SK-N-SH (cell line): ENCODE measurements at regions not wholly inside any gene's neighbourhood (a gene's known extent, or its start where the extent isn't known, plus 50 kb on each side); places are given as distances from the start of the nearest gene placed in this dataset.

ENCODE experiments used
- CTCF ChIA-PET: fragments of 300-600, 350-600 bp; formaldehyde crosslinking; extraction: SDS; loops from one replicate; lab custom pipeline; 2021; lab: Yijun Ruan, JAX
- POLR2A ChIA-PET: fragments of 350-600 bp; sonication (Branson Sonifier 250); formaldehyde crosslinking; extraction: SDS; loops from one replicate; lab custom pipeline; 2020; ENCODE audit warnings: antibody characterized with exemption, inconsistent platforms; lab: Yijun Ruan, JAX
- DNase-seq: peaks from one replicate; pipeline ENCODE4 v3.0.0; 2012
- H2AFZ ChIP-seq: fragments of 200-600 bp; sonication (generic); 2 replicates; pipeline ENCODE4 v1.8.1; 2016; ENCODE audit warnings: antibody characterized with exemption, mild to moderate bottlenecking, low read depth
- H3F3A ChIP-seq: fragments of 200-600 bp; sonication (generic); replicated peaks from 2 replicates; pipeline ENCODE3; 2016; ENCODE audit warnings: antibody characterized with exemption, mild to moderate bottlenecking; ENCODE audit not compliant: insufficient read depth
- H3K27ac ChIP-seq, 2 experiments: fragments of 200-500 bp in 1 of 2; fragments of 200-600 bp in 1 of 2; sonication (Bioruptor generic) in 1 of 2; sonication (generic), shearing (Covaris generic) in 1 of 2; 2 replicates each; pipeline versions ENCODE4 v1.5.1 to v1.6.1; 2014 to 2016; ENCODE audit warnings: low read depth in 2 of 2, inconsistent platforms in 1 of 2, low read length in 1 of 2, mild to moderate bottlenecking in 1 of 2, mixed read lengths in 1 of 2
- H3K27me3 ChIP-seq: fragments of 200-600 bp; sonication (generic), shearing (Covaris generic); 2 replicates; pipeline ENCODE4 v1.6.1; 2016; ENCODE audit warnings: mixed run types; ENCODE audit not compliant: insufficient read depth
- H3K36me3 ChIP-seq, 2 experiments: fragments of 200-500 bp in 1 of 2; fragments of 200-600 bp in 1 of 2; sonication (Bioruptor generic) in 1 of 2; sonication (generic) in 1 of 2; replicated peaks in 1 of 2; 2 replicates each; pipeline versions ENCODE3 to v1.5.1; 2014 to 2016; ENCODE audit warnings: low read length in 1 of 2, mild to moderate bottlenecking in 1 of 2; ENCODE audit not compliant: insufficient read depth in 2 of 2, control insufficient read depth in 1 of 2
- H3K4me1 ChIP-seq, 2 experiments: fragments of 200-500 bp in 1 of 2; fragments of 200-600 bp in 1 of 2; sonication (Bioruptor generic) in 1 of 2; sonication (generic), shearing (Covaris generic) in 1 of 2; 2 replicates each; pipeline versions ENCODE4 v1.5.1 to v1.6.1; 2014 to 2016; ENCODE audit warnings: low read depth in 1 of 2, low read length in 1 of 2, mixed run types in 1 of 2; ENCODE audit not compliant: insufficient read depth in 2 of 2, control insufficient read depth in 1 of 2
- H3K4me2 ChIP-seq: fragments of 200-600 bp; sonication (generic), shearing (Covaris generic); 2 replicates; pipeline ENCODE4 v1.6.1; 2017; ENCODE audit warnings: mixed run types
- H3K4me3 ChIP-seq, 2 experiments: fragments of 200-500 bp in 1 of 2; fragments of 200-600 bp in 1 of 2; sonication (Bioruptor generic) in 1 of 2; sonication (generic), shearing (Covaris generic) in 1 of 2; 2 replicates each; pipeline versions ENCODE4 v1.5.1 to v1.8.1; 2014 to 2016; ENCODE audit warnings: low read depth in 2 of 2, inconsistent platforms in 1 of 2, low read length in 1 of 2, mild to moderate bottlenecking in 1 of 2, mixed read lengths in 1 of 2, moderate library complexity in 1 of 2
- H3K79me2 ChIP-seq: fragments of 200-600 bp; sonication (generic); 2 replicates; pipeline ENCODE4 v1.8.1; 2017; ENCODE audit warnings: mild to moderate bottlenecking; ENCODE audit not compliant: insufficient read depth
- H3K9ac ChIP-seq: fragments of 200-600 bp; sonication (generic); 2 replicates; pipeline ENCODE4 v1.6.1; 2017; ENCODE audit warnings: mixed run types
- H3K9me2 ChIP-seq: fragments of 200-600 bp; sonication (generic); 2 replicates; pipeline ENCODE4 v1.6.1; 2017; ENCODE audit warnings: mixed run types
- H3K9me3 ChIP-seq: fragments of 200-600 bp; sonication (generic); 2 replicates; pipeline ENCODE4 v1.6.1; 2017; ENCODE audit warnings: mixed run types, mild to moderate bottlenecking, moderate library complexity
- H4K20me1 ChIP-seq: fragments of 200-600 bp; sonication (generic); 2 replicates; pipeline ENCODE4 v1.6.1; 2017; ENCODE audit warnings: mild to moderate bottlenecking, mixed run types; ENCODE audit not compliant: insufficient read depth
- EP300 ChIP-seq, 2 experiments: IDR thresholded peaks; 2 replicates each; pipeline versions ENCODE4 v1.4.0 to v1.6.1; 2012; ENCODE audit warnings: borderline replicate concordance in 1 of 2, low read depth in 1 of 2, low read length in 1 of 2
- FOSL2 ChIP-seq: IDR thresholded peaks from 2 replicates; pipeline ENCODE4 v1.4.0; 2012; ENCODE audit warnings: low read depth, mild to moderate bottlenecking, moderate library complexity, borderline replicate concordance
- FOXJ3 ChIP-seq: sonication (generic); formaldehyde crosslinking; IDR thresholded peaks from 2 replicates; pipeline ENCODE4 v1.5.1; 2020; ENCODE audit warnings: mild to moderate bottlenecking, missing genetic modification reagents
- FOXM1 ChIP-seq: IDR thresholded peaks from 2 replicates; pipeline ENCODE4 v1.4.0; 2012; ENCODE audit warnings: low read depth, mild to moderate bottlenecking
- GABPA ChIP-seq: IDR thresholded peaks from 2 replicates; pipeline ENCODE4 v1.4.0; 2012; ENCODE audit warnings: low read depth, mild to moderate bottlenecking
- GATA2 ChIP-seq: sonication (generic); formaldehyde crosslinking; IDR thresholded peaks from 2 replicates; pipeline ENCODE4 v1.5.0; 2020; ENCODE audit warnings: mild to moderate bottlenecking, missing genetic modification reagents
- MEF2A ChIP-seq: IDR thresholded peaks from 2 replicates; pipeline ENCODE4 v1.4.0; 2012; ENCODE audit warnings: low read depth, borderline replicate concordance
- NFIC ChIP-seq: IDR thresholded peaks from 2 replicates; pipeline ENCODE4 v1.4.0; 2012; ENCODE audit warnings: borderline replicate concordance
- POLR2AphosphoS5 ChIP-seq: IDR thresholded peaks from 2 replicates; pipeline ENCODE4 v1.6.1; 2012; ENCODE audit warnings: low read depth, low read length
- RXRA ChIP-seq: IDR thresholded peaks from 2 replicates; pipeline ENCODE4 v1.4.0; 2012; ENCODE audit warnings: low read depth, mild to moderate bottlenecking, borderline replicate concordance
- SIN3A ChIP-seq: IDR thresholded peaks from 2 replicates; pipeline ENCODE4 v1.6.1; 2012; ENCODE audit warnings: low read depth, mild to moderate bottlenecking, low read length, moderate library complexity, borderline replicate concordance
- SMC3 ChIP-seq: IDR thresholded peaks from 2 replicates; pipeline ENCODE4 v1.6.1; 2012; ENCODE audit warnings: low read depth, low read length, improper control_type of control experiment
- TAF1 ChIP-seq: IDR thresholded peaks from 2 replicates; pipeline ENCODE4 v1.6.1; 2012; ENCODE audit warnings: low read depth, mild to moderate bottlenecking, low read length, moderate library complexity, borderline replicate concordance
- TCF12 ChIP-seq: IDR thresholded peaks from 2 replicates; pipeline ENCODE4 v1.4.0; 2012
- TEAD4 ChIP-seq: IDR thresholded peaks from 2 replicates; pipeline ENCODE4 v1.4.0; 2012; ENCODE audit warnings: mild to moderate bottlenecking, borderline replicate concordance; ENCODE audit not compliant: insufficient read depth
- WGBS: methylation state at CpG from one replicate; pipeline ENCODE4 v1.1.6; 2017; ENCODE audit warnings: low lambda C conversion rate; 5-methylcytosine and 5-hydroxymethylcytosine counted together
- TF ChIP-seq, protein P1 (sequence below): IDR thresholded peaks from 2 replicates; pipeline ENCODE4 v1.4.0; 2012; ENCODE audit warnings: low read depth, borderline replicate concordance
- TF ChIP-seq, protein P2 (sequence below): IDR thresholded peaks from 2 replicates; pipeline ENCODE4; 2012
- TF ChIP-seq, protein P3 (sequence below): IDR thresholded peaks from 2 replicates; pipeline ENCODE4 v1.4.0; 2012; ENCODE audit warnings: low read depth, borderline replicate concordance

- TF ChIP-seq, protein P1, sequence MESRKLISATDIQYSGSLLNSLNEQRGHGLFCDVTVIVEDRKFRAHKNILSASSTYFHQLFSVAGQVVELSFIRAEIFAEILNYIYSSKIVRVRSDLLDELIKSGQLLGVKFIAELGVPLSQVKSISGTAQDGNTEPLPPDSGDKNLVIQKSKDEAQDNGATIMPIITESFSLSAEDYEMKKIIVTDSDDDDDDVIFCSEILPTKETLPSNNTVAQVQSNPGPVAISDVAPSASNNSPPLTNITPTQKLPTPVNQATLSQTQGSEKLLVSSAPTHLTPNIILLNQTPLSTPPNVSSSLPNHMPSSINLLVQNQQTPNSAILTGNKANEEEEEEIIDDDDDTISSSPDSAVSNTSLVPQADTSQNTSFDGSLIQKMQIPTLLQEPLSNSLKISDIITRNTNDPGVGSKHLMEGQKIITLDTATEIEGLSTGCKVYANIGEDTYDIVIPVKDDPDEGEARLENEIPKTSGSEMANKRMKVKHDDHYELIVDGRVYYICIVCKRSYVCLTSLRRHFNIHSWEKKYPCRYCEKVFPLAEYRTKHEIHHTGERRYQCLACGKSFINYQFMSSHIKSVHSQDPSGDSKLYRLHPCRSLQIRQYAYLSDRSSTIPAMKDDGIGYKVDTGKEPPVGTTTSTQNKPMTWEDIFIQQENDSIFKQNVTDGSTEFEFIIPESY = no peak
- TF ChIP-seq FOSL2 = no peak
- TF ChIP-seq, all 33 proteins: peak for 0
These were observed 230.8 kb downstream of the ENC1 start (continued) for GRCh38 chr5:74409712-74410111.

DNA sequence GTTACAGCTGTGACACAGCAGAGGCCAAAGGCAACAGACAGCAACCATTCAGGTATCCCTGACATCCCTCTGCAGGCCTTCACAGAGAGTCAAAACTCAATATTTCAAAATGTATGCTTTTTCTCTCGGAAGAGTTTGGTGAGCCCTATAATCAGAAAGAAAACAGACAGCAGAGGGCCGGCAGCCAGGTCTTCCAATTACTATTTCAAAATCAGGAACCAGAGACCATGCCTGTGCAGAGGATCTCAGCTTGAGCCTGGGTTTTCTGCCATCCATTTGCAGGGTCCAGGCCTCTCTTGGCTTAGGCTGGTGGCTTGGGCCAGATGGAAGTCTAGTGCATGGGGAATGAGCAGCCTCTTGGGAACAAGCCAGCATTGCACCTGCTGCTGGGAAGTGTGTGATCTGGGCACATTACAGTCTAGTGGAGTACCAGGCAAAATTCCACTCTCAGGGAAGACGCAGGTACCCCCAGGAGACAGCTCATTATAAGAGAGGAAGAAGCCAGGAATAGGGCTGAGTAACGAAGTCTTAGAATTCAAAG, 231.3 kb downstream of the ENC1 start:
- ChIA-PET POLR2A (interaction anchor here (0.6 kb wide), 1 partner anchor 892 kb away, joined by 3 read pairs; no protein-coding TSS in a partner anchor), CTCF (interaction anchor here (1.4 kb wide), 1 partner anchor 230 kb away, joined by 3 read pairs; no protein-coding TSS in a partner anchor)
- H3K9me2 ChIP-seq = no peaks in the 10 kb centered on the region
- TF ChIP-seq MEF2A (no peak), EP300 (IDR thresholded peaks at IDR 0.05; ENCODE audit: borderline replicate concordance in 1 of 2, low read depth in 1 of 2, low read length in 1 of 2) (no peak), TAF1 (no peak), GABPA (no peak)
- H3K27me3 ChIP-seq = no peaks in the 10 kb centered on the region
- H3K27ac ChIP-seq = no peak overlapping the region; a peak in 1 of 4 replicates
- no peak overlapping the region for H2AFZ ChIP-seq
- H3F3A ChIP-seq = no peaks in the 10 kb centered on the region
- H4K20me1 ChIP-seq = no peaks in the 10 kb centered on the region
- no peak for DNase-seq
- H3K4me1 ChIP-seq = peaks cover 0 to 10% of the 10 kb centered on the region in 2 experiments; a peak in 2 of 4 replicates
- H3K9ac ChIP-seq = no peak overlapping the region
- H3K9me3 ChIP-seq = no peaks in the 10 kb centered on the region
- H3K79me2 ChIP-seq = no peaks in the 10 kb centered on the region
- H3K4me2 ChIP-seq = no peak overlapping the region
- 84% methylated on average over 4 of the region's 4 CpGs for WGBS
- no peak overlapping the region for H3K4me3 ChIP-seq
- H3K36me3 ChIP-seq = no peaks in the 10 kb centered on the region

DNA sequence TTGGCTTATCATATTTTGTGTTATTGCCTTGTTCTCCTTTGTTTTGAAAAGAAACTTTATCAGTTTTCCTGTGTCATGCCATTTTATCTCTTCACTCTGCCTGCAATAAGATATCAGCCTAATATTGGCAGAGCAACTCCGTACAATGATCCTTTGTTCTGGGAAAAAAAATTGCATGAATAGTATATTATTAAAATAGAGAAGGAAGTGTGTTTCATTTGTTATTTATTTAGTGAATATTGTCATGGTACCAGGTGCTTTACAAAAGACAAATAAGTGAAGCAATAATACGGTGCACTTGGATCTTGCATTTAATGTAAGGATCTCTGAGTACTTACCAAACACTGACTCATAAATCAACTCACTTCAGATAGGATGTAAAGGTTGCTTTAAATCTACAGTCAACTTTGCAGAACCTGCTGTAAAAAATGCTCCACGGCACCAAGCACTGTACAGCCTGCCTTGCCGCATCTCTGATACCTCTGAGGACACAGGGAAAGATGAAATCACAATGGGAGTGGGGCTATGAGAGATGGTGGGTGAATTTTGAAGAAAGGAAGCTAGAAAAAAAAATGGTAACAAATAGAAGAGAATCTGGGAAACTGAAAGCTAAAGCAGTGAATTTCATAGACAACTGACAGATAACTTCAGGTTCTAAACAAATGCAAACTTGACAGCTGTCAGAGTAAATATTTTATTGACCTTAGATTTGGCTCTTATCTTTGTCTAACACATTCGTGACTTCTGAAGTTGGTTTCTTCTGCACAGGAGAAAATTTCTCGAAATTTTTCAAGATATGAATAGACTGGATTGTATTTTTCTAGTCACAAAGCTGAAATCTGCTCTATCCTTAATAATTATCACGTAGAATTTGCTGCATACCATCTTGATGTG, 232.1 kb downstream of the ENC1 start:
- ChIA-PET POLR2A (interaction anchor here (0.6 kb wide), 1 partner anchor 891 kb away, joined by 3 read pairs; no protein-coding TSS in a partner anchor), CTCF (interaction anchor here (1.4 kb wide), 1 partner anchor 231 kb away, joined by 3 read pairs; no protein-coding TSS in a partner anchor)
- H3K27ac ChIP-seq = no peak overlapping the region

More for the DNA sequence above, 232.1 kb downstream of the ENC1 start:
- Histone ChIP-seq H3K4me2 (no peak overlapping the region), H3F3A (no peaks in the 10 kb centered on the region), H3K4me3 (no peak overlapping the region), H3K9ac (no peak overlapping the region), H3K4me1 (peaks cover 0 to 10% of the 10 kb centered on the region in 2 experiments; a peak in 2 of 4 replicates), H2AFZ (no peak overlapping the region), H3K9me3 (no peaks in the 10 kb centered on the region), H3K27me3 (no peaks in the 10 kb centered on the region), H4K20me1 (no peaks in the 10 kb centered on the region), H3K36me3 (no peaks in the 10 kb centered on the region), H3K79me2 (no peaks in the 10 kb centered on the region), H3K9me2 (no peaks in the 10 kb centered on the region)
- WGBS = 63% methylated on average over 7 of the region's 7 CpGs
- no peak for DNase-seq
- TF ChIP-seq SMC3 (no peak), EP300 (IDR thresholded peaks at IDR 0.05; ENCODE audit: borderline replicate concordance in 1 of 2, low read depth in 1 of 2, low read length in 1 of 2) (no peak), FOXJ3 (CRISPR knock-in tag) (no peak), POLR2AphosphoS5 (no peak), TEAD4 (no peak), RXRA (no peak), FOXM1 (no peak), MEF2A (no peak), SIN3A (no peak), TCF12 (no peak), FOSL2 (no peak), TAF1 (no peak), GATA2 (CRISPR knock-in tag) (no peak), NFIC (no peak)
- TF ChIP-seq, protein P2, sequence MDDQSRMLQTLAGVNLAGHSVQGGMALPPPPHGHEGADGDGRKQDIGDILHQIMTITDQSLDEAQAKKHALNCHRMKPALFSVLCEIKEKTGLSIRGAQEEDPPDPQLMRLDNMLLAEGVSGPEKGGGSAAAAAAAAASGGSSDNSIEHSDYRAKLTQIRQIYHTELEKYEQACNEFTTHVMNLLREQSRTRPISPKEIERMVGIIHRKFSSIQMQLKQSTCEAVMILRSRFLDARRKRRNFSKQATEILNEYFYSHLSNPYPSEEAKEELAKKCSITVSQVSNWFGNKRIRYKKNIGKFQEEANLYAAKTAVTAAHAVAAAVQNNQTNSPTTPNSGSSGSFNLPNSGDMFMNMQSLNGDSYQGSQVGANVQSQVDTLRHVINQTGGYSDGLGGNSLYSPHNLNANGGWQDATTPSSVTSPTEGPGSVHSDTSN = no peak
- TF ChIP-seq, protein P3, sequence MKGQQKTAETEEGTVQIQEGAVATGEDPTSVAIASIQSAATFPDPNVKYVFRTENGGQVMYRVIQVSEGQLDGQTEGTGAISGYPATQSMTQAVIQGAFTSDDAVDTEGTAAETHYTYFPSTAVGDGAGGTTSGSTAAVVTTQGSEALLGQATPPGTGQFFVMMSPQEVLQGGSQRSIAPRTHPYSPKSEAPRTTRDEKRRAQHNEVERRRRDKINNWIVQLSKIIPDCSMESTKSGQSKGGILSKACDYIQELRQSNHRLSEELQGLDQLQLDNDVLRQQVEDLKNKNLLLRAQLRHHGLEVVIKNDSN = no peak
